ENCODE measurements at regions not wholly inside any gene's neighbourhood (a gene's known extent, or its start where the extent isn't known, plus 50 kb on each side); places are given as distances from the start of the nearest gene placed in this dataset.

GRCh38 chr7:136399385-136399784, 422.2 kb upstream of the MTPN start:
- TF ChIP-seq CTCF (IDR thresholded peaks at IDR 0.05) (no peak), EZH2 (IDR thresholded peaks at IDR 0.05; ENCODE audit: borderline replicate concordance, insufficient read depth, low read depth, low read length, poor library complexity, severe bottlenecking) (no peak)

All from B cell (primary cell).